H1 (cell line): ENCODE measurements at regions not wholly inside any gene's neighbourhood (a gene's known extent, or its start where the extent isn't known, plus 50 kb on each side); places are given as distances from the start of the nearest gene placed in this dataset.
"Not testable (repeated sequence)": the region's sequence is repeated elsewhere in the genome, so short reads cannot be mapped to it uniquely, and the experiment has no call there.

Experiments used
- CTCF ChIA-PET: fragments of 300-600 bp; sonication (Branson Sonifier 250); formaldehyde crosslinking; loops from one replicate; lab custom pipeline; 2021; ENCODE audit not compliant: partially characterized antibody; lab: Charles Lee
- POLR2A ChIA-PET: fragments of 300-600 bp; sonication (Branson Sonifier 250); formaldehyde crosslinking; loops from one replicate; lab custom pipeline; 2021; ENCODE audit warnings: inconsistent platforms; ENCODE audit not compliant: partially characterized antibody; lab: Charles Lee
- DNase-seq, 2 experiments: peaks; one replicate each; pipeline versions ENCODE4 v3.0.0 to v3.0.0-alpha.2; 2010 to 2022; ENCODE audit warnings: low spot score in 2 of 2, low read depth in 1 of 2, mixed read lengths in 1 of 2
- FAIRE-seq: peaks from 2 replicates; lab custom pipeline; 2011; peaks lifted over from hg19 to GRCh38; lab: Jason Lieb, UNC
- H2AFZ ChIP-seq: 2 replicates; pipeline ENCODE4 v1.8.1; 2012; ENCODE audit warnings: low read length, inconsistent platforms
- H2AK5ac ChIP-seq: 2 replicates; pipeline ENCODE4 v1.6.1; 2013; ENCODE audit warnings: low read depth, low read length
- H2BK120ac ChIP-seq: replicated peaks from 2 replicates; pipeline ENCODE3; 2013; ENCODE audit warnings: low read depth, low read length, inconsistent platforms
- H2BK12ac ChIP-seq: 2 replicates; pipeline ENCODE4 v1.6.1; 2013; ENCODE audit warnings: low read depth, low read length
- H2BK15ac ChIP-seq: 2 replicates; pipeline ENCODE4 v1.6.1; 2013; ENCODE audit warnings: low read length
- H2BK20ac ChIP-seq: 2 replicates; pipeline ENCODE4 v1.6.1; 2013; ENCODE audit warnings: low read length
- H2BK5ac ChIP-seq: 2 replicates; pipeline ENCODE4 v1.6.1; 2013; ENCODE audit warnings: low read depth, low read length
- H3K14ac ChIP-seq: 2 replicates; pipeline ENCODE4 v1.6.1; 2013; ENCODE audit warnings: inconsistent platforms; ENCODE audit not compliant: insufficient read length
- H3K18ac ChIP-seq: 2 replicates; pipeline ENCODE4 v1.6.1; 2013; ENCODE audit warnings: low read length; ENCODE audit errors: extremely low read depth
- H3K23ac ChIP-seq: 2 replicates; pipeline ENCODE4 v1.6.1; 2013; ENCODE audit warnings: inconsistent platforms; ENCODE audit not compliant: insufficient read length
- H3K23me2 ChIP-seq: 2 replicates; pipeline ENCODE4 v1.6.1; 2013; ENCODE audit warnings: low read depth, low read length
- H3K27ac ChIP-seq: 2 replicates; pipeline ENCODE4 v1.6.1; 2011; ENCODE audit warnings: low read depth, low read length, inconsistent platforms
- H3K27me3 ChIP-seq, 4 experiments: replicated peaks in 1 of 4; 1 replicate in 1 of 4; 2 replicates in 3 of 4; pipeline versions ENCODE4 v1.6.1 to v1.8.1; 2011 to 2013; ENCODE audit warnings: low read length in 3 of 4, mild to moderate bottlenecking in 3 of 4, inconsistent platforms in 2 of 4, mixed read lengths in 2 of 4, moderate library complexity in 1 of 4; ENCODE audit not compliant: control insufficient read depth in 3 of 4, insufficient read depth in 3 of 4; ENCODE audit errors: extremely low read depth in 1 of 4
- H3K36me3 ChIP-seq, 4 experiments: 2 replicates each; pipeline versions ENCODE4 v1.6.1 to v1.8.1; 2011 to 2013; ENCODE audit warnings: mild to moderate bottlenecking in 4 of 4, low read length in 3 of 4, moderate library complexity in 2 of 4, control low read depth in 1 of 4, inconsistent platforms in 1 of 4; ENCODE audit not compliant: insufficient read depth in 4 of 4, control insufficient read depth in 2 of 4
- H3K4ac ChIP-seq: replicated peaks from 2 replicates; pipeline ENCODE3; 2013; ENCODE audit warnings: low read length, low read depth, mixed read lengths, inconsistent platforms; ENCODE audit not compliant: insufficient read length
- H3K4me1 ChIP-seq, 4 experiments: replicated peaks in 1 of 4; 1 replicate in 1 of 4; 2 replicates in 3 of 4; pipeline versions ENCODE4 v1.6.1 to v1.8.1; 2011 to 2013; ENCODE audit warnings: low read length in 3 of 4, inconsistent platforms in 2 of 4, mixed read lengths in 1 of 4; ENCODE audit not compliant: insufficient read depth in 4 of 4, control insufficient read depth in 3 of 4
- H3K4me2 ChIP-seq, 2 experiments: 2 replicates each; pipeline versions ENCODE4 v1.6.1 to v1.8.1; 2011 to 2013; ENCODE audit warnings: low read depth in 2 of 2, low read length in 2 of 2, control low read depth in 1 of 2, inconsistent platforms in 1 of 2, mild to moderate bottlenecking in 1 of 2; ENCODE audit not compliant: insufficient read depth in 1 of 2
- H3K4me3 ChIP-seq, 4 experiments: fragments of 200-600, 300-600 bp in 1 of 4; sonication (generic), shearing (Covaris generic), sonication (Bioruptor Twin) in 1 of 4; 2 replicates each; pipeline versions ENCODE4 v1.5.1 to v1.8.1; 2011 to 2016; ENCODE audit warnings: low read length in 4 of 4, low read depth in 3 of 4, control low read depth in 2 of 4, inconsistent platforms in 2 of 4, mild to moderate bottlenecking in 2 of 4, mixed read lengths in 1 of 4, moderate library complexity in 1 of 4; ENCODE audit not compliant: insufficient read depth in 2 of 4; ENCODE audit errors: extremely low read depth in 1 of 4
- H3K56ac ChIP-seq: replicated peaks from 2 replicates; pipeline ENCODE3; 2013; ENCODE audit warnings: low read depth, mild to moderate bottlenecking, mixed read lengths, low read length, inconsistent platforms; ENCODE audit not compliant: insufficient read length
- H3K79me1 ChIP-seq: 2 replicates; pipeline ENCODE4 v1.6.1; 2013; ENCODE audit warnings: low read depth, low read length, control low read depth
- H3K79me2 ChIP-seq, 2 experiments: 2 replicates each; pipeline versions ENCODE4 v1.6.1 to v1.8.1; 2012 to 2013; ENCODE audit warnings: low read length in 2 of 2, mild to moderate bottlenecking in 2 of 2, inconsistent platforms in 1 of 2; ENCODE audit not compliant: insufficient read depth in 2 of 2, control insufficient read depth in 1 of 2
- H3K9ac ChIP-seq, 4 experiments: replicated peaks in 1 of 4; 1 replicate in 1 of 4; 2 replicates in 3 of 4; pipeline versions ENCODE4 v1.6.1 to v1.8.1; 2011 to 2013; ENCODE audit warnings: low read depth in 3 of 4, low read length in 3 of 4, control low read depth in 2 of 4, mild to moderate bottlenecking in 2 of 4, moderate library complexity in 2 of 4, inconsistent platforms in 1 of 4; ENCODE audit errors: extremely low read depth in 1 of 4
- H3K9me3 ChIP-seq, 2 experiments: 2 replicates each; pipeline versions ENCODE4 v1.6.1 to v1.8.1; 2012 to 2013; ENCODE audit warnings: mild to moderate bottlenecking in 2 of 2, moderate library complexity in 2 of 2, control low read depth in 1 of 2, inconsistent platforms in 1 of 2, low read depth in 1 of 2, low read length in 1 of 2, mixed read lengths in 1 of 2; ENCODE audit not compliant: insufficient read depth in 2 of 2
- H4K20me1 ChIP-seq, 2 experiments: replicated peaks in 1 of 2; 2 replicates each; pipeline versions ENCODE3 to v1.8.1; 2011 to 2013; ENCODE audit warnings: inconsistent platforms in 2 of 2, low read length in 2 of 2, mild to moderate bottlenecking in 1 of 2; ENCODE audit not compliant: insufficient read depth in 2 of 2, control insufficient read depth in 1 of 2
- H4K5ac ChIP-seq: 2 replicates; pipeline ENCODE4 v1.6.1; 2013; ENCODE audit warnings: low read length, low read depth, mixed read lengths, inconsistent platforms; ENCODE audit not compliant: insufficient read length
- H4K8ac ChIP-seq: 2 replicates; pipeline ENCODE4 v1.8.0; 2013; ENCODE audit warnings: mild to moderate bottlenecking, moderate library complexity, low read length, inconsistent platforms; ENCODE audit not compliant: insufficient read depth; ENCODE audit errors: extremely low read depth
- H4K91ac ChIP-seq: replicated peaks from 2 replicates; pipeline ENCODE3; 2013; ENCODE audit warnings: low read length, mixed read lengths, inconsistent platforms; ENCODE audit not compliant: insufficient read length
- WGBS, 2 experiments: shearing (Covaris generic) in 1 of 2; methylation state at CpG; one replicate each; pipeline versions ENCODE4 v1.1.6 to v1.1.7; 2013 to 2015; ENCODE audit warnings: low lambda C conversion rate in 2 of 2, mixed read lengths in 2 of 2, inconsistent platforms in 1 of 2, low coverage in 1 of 2, missing lambda C conversion rate in 1 of 2; ENCODE audit not compliant: insufficient replicate concordance in 2 of 2, insufficient coverage in 1 of 2, insufficient read length in 1 of 2; ENCODE audit errors: extremely low coverage in 1 of 2, missing lambda C conversion rate in 1 of 2; 5-methylcytosine and 5-hydroxymethylcytosine counted together

GRCh38 chr13:18869365-18869764 lies 312.3 kb downstream of the TUBA3C start:
- H3K18ac ChIP-seq, CTCF ChIA-PET, H2BK15ac ChIP-seq, H3K4me3 ChIP-seq, H3K4me1 ChIP-seq, H2BK120ac ChIP-seq, H2BK12ac ChIP-seq, H2BK5ac ChIP-seq, H2AK5ac ChIP-seq, H3K79me1 ChIP-seq, FAIRE-seq, H3K9ac ChIP-seq, H3K27me3 ChIP-seq, H3K4me2 ChIP-seq, DNase-seq, H4K8ac ChIP-seq, H2AFZ ChIP-seq, POLR2A ChIA-PET, H4K5ac ChIP-seq, H4K20me1 ChIP-seq, H3K4ac ChIP-seq, H3K23me2 ChIP-seq, H3K36me3 ChIP-seq, H3K14ac ChIP-seq, H3K56ac ChIP-seq, H3K27ac ChIP-seq, H3K79me2 ChIP-seq, H3K9me3 ChIP-seq, H3K23ac ChIP-seq, H4K91ac ChIP-seq, H2BK20ac ChIP-seq: not testable (repeated sequence)
- WGBS, 2 experiments = 93% methylated on average over 2 of the region's 2 CpGs; no CpG with 5 or more reads in 1 of the 2 experiments

- H3K14ac ChIP-seq, DNase-seq, FAIRE-seq, H3K4me3 ChIP-seq, H3K27ac ChIP-seq, H2BK15ac ChIP-seq, H2AK5ac ChIP-seq, H4K20me1 ChIP-seq, H3K4ac ChIP-seq, H3K27me3 ChIP-seq, H2AFZ ChIP-seq, H2BK12ac ChIP-seq, H4K8ac ChIP-seq, H4K91ac ChIP-seq, H3K18ac ChIP-seq, H3K23me2 ChIP-seq, H2BK120ac ChIP-seq, H3K79me2 ChIP-seq, H4K5ac ChIP-seq, H2BK5ac ChIP-seq, H3K4me1 ChIP-seq, CTCF ChIA-PET, H3K56ac ChIP-seq, H3K79me1 ChIP-seq, H3K9ac ChIP-seq, H3K23ac ChIP-seq, H2BK20ac ChIP-seq, H3K4me2 ChIP-seq, POLR2A ChIA-PET, H3K36me3 ChIP-seq: not testable (repeated sequence)
- H3K9me3 ChIP-seq = peaks cover 0 to 23% of the 10 kb centered on the region in 2 experiments; a peak in 3 of 4 replicates
- whole genome bisulfite sequencing, 2 experiments = 92% methylated on average over 15 of the region's 17 CpGs; no CpG with 5 or more reads in 1 of the 2 experiments
Measured at GRCh38 chr13:18837986-18838629, 343.5 kb downstream of the TUBA3C start.
